ENCODE measurements at regions not wholly inside any gene's neighbourhood (a gene's known extent, or its start where the extent isn't known, plus 50 kb on each side); places are given as distances from the start of the nearest gene placed in this dataset.
"Not testable (repeated sequence)": the region's sequence is repeated elsewhere in the genome, so short reads cannot be mapped to it uniquely, and the experiment has no call there.

DNA sequence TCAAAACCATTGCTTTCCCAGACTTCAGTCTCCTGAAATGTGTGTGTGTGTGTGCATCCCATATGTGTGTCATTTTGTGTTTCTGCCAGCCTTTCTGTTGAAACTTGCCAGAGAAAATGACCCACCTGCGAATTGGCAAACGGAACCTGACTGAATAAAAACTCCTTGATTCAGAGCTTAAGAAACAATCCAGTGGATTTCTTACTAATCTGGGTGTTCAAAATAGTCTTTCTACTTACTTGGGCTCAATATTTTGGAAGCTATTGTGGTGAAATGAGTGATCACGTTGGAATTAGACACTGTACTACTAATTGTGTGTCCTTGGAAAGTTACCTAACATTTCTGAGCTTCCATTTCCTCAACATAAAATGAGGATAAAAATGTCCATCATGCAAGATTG, 138.9 kb upstream of the ERG start:
- H3K27ac ChIP-seq, result no peak overlapping the region
- no peak overlapping the region for H3K4me3 ChIP-seq
- 70 to 77% methylated on average over 3 of the region's 3 CpGs for WGBS, 2 donors
- no peaks in the 10 kb centered on the region for H3K36me3 ChIP-seq
- TF ChIP-seq POLR2AphosphoS5 (IDR thresholded peaks at IDR 0.05), result no peak
- TF ChIP-seq, protein P1, sequence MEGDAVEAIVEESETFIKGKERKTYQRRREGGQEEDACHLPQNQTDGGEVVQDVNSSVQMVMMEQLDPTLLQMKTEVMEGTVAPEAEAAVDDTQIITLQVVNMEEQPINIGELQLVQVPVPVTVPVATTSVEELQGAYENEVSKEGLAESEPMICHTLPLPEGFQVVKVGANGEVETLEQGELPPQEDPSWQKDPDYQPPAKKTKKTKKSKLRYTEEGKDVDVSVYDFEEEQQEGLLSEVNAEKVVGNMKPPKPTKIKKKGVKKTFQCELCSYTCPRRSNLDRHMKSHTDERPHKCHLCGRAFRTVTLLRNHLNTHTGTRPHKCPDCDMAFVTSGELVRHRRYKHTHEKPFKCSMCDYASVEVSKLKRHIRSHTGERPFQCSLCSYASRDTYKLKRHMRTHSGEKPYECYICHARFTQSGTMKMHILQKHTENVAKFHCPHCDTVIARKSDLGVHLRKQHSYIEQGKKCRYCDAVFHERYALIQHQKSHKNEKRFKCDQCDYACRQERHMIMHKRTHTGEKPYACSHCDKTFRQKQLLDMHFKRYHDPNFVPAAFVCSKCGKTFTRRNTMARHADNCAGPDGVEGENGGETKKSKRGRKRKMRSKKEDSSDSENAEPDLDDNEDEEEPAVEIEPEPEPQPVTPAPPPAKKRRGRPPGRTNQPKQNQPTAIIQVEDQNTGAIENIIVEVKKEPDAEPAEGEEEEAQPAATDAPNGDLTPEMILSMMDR (IDR thresholded peaks at IDR 0.05), result no peak
- TF ChIP-seq EP300 (IDR thresholded peaks at IDR 0.05), result no peak
- no peak for TF ChIP-seq POLR2A (IDR thresholded peaks at IDR 0.05)
- no peaks in the 10 kb centered on the region for H3K9me3 ChIP-seq
- H3K27me3 ChIP-seq, result no peaks in the 10 kb centered on the region
- ATAC-seq (ENCODE audit: low FRiP score in 2 of 2) (no peak), DNase-seq (no peak)
- H3K4me1 ChIP-seq, result no peaks in the 10 kb centered on the region

DNA sequence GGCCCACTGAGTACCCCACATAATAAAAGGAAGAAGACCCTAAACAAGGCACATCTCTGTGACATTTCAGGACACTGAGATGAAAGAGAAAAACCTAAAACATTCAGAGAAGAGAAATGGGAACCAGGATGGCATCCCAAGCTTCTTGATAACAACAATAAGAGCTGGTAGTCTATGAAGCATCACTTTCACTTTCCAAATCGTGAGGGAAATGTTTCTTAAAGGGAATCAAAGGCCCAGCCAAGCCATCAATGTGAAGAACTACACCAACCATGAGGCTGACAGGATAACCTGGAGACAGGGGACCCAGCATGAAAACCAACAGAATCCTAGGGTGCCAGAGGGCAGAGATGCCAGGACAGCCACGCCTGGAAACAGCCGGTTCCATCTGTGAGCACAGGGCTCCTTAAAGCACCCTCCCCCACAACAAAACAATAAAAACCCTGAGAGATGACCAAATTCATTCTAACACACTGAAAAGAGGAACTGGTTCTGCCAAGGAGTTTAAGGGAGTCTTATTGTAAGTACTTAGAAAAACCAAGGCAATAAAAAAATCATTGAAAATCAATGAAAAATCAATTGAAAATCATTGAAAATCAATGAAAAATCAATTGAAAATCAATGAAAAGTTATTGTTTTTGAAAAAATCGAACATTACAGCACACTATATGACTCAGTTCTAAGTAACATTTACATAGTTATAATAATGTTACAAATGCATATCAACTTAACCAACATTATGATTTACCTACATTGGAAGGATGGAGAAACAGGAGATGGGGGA, 141.5 kb upstream of the ERG start:
- no peaks in the 10 kb centered on the region for H3K9me3 ChIP-seq
- ATAC-seq (ENCODE audit: low FRiP score in 2 of 2), result no peak
- TF ChIP-seq EP300 (IDR thresholded peaks at IDR 0.05) (no peak), POLR2AphosphoS5 (IDR thresholded peaks at IDR 0.05) (no peak), POLR2A (IDR thresholded peaks at IDR 0.05) (no peak)
- TF ChIP-seq, protein P1 (IDR thresholded peaks at IDR 0.05), result no peak
- H3K4me3 ChIP-seq, result peak overlapping the region in 1 of 4 donors; percentile 12
- no peaks in the 10 kb centered on the region for H3K4me1 ChIP-seq
- DNase-seq, result no peak
- no peaks in the 10 kb centered on the region for H3K27me3 ChIP-seq
- WGBS, 2 donors, result 47 to 56% methylated on average over 4 of the region's 4 CpGs
- no peaks in the 10 kb centered on the region for H3K36me3 ChIP-seq
- H3K27ac ChIP-seq, result no peak overlapping the region

DNA sequence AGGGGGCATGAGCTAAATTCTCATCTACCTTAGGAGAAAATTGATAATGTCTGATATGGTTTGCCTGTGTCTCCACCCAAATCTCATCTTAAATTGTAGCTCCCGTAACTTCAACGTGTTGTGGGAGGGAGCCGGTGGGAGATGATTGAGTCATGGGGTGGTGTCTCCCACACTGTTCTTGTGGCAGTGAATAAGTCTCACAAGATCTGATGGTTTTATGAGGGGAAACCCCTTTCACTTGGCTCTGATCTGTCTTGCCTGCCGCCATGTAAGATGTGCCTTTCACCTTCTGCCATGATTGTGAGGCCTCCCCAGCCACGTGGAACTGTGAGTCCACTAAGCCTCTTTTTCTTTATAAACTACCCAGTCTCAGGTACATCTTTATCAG, 142.1 kb upstream of the ERG start:
- H3K4me3 ChIP-seq; H3K4me1 ChIP-seq; H3K27me3 ChIP-seq; ATAC-seq (ENCODE audit: low FRiP score in 2 of 2); H3K36me3 ChIP-seq; H3K9me3 ChIP-seq; H3K27ac ChIP-seq; DNase-seq: not testable (repeated sequence)
- WGBS, 2 donors, result 94 to 96% methylated on average over 5 of the region's 5 CpGs

DNA sequence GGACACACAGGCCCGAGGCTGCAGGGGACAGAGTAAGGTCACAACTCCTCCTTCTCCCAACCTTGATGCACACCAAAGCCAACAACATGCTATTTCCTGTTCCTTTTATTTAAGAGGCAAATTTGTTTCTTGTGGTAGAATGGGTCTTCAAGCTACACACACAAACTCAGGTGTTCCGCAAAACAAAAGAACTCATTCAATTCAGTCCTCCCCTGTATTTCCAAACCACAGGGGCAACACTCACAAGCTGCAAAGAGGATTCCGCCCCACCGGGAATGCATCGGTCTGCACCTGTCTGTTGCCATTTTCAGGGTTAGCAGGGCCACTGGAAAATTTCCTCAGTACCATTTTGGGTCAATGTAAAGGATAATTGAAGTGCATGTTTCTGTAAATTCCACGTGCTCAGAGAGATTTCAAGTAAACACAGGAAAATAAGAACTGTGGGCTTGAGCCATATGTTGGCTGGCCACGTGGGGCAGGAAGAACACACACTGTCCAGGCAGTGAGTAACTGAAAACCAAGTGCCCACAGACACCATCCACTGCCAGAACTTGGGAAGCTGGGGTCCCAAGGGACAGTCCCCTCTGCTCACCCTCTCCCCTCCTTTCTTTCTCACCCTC, 145.2 kb upstream of the ERG start:
- TF ChIP-seq POLR2AphosphoS5 (IDR thresholded peaks at IDR 0.05) (no peak), EP300 (IDR thresholded peaks at IDR 0.05) (no peak), POLR2A (IDR thresholded peaks at IDR 0.05) (no peak)
- TF ChIP-seq, protein P1 (IDR thresholded peaks at IDR 0.05), result no peak
- WGBS, 2 donors, result 70 to 73% methylated on average over 7 of the region's 7 CpGs

DNA sequence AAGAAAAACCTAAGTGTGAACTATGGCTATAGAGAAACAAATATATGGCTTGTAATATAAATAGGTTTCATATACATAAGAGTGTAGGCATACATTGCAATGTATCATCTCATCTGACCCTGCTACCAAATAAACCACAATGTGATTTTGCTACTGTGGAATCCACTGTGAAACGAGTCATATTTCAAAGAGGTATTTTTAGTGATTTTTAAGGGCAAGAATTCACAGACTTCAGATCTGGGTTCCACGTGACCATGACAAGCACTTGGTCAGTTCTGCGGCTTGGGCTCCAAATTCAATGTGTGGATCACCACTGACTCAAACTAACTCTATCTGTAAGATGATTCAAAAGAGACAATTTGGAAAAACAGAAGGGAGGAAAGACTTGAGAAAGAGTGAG, 147.0 kb upstream of the ERG start:
- Histone ChIP-seq H3K36me3 (no peaks in the 10 kb centered on the region), H3K9me3 (no peaks in the 10 kb centered on the region), H3K4me3 (no peak overlapping the region), H3K4me1 (no peaks in the 10 kb centered on the region), H3K27ac (no peak overlapping the region), H3K27me3 (no peaks in the 10 kb centered on the region)
- TF ChIP-seq, protein P1 (IDR thresholded peaks at IDR 0.05), result no peak
- no peak for TF ChIP-seq POLR2A (IDR thresholded peaks at IDR 0.05)
- no peak for TF ChIP-seq EP300 (IDR thresholded peaks at IDR 0.05)
- TF ChIP-seq POLR2AphosphoS5 (IDR thresholded peaks at IDR 0.05), result no peak
- DNase-seq (no peak), ATAC-seq (ENCODE audit: low FRiP score in 2 of 2) (no peak)
- WGBS, 2 donors, result 72 to 77% methylated on average over 3 of the region's 3 CpGs

More for the DNA sequence above, 145.2 kb upstream of the ERG start:
- Histone ChIP-seq H3K27ac (no peak overlapping the region), H3K9me3 (no peaks in the 10 kb centered on the region), H3K36me3 (no peaks in the 10 kb centered on the region), H3K4me1 (no peaks in the 10 kb centered on the region), H3K27me3 (no peaks in the 10 kb centered on the region), H3K4me3 (no peak overlapping the region)
- DNase-seq (no peak), ATAC-seq (ENCODE audit: low FRiP score in 2 of 2) (peak in 1 of 2 donors; percentile 26)
